KG1 (cell line): ENCODE measurements at regions not wholly inside any gene's neighbourhood (a gene's known extent, or its start where the extent isn't known, plus 50 kb on each side); places are given as distances from the start of the nearest gene placed in this dataset.

ENCODE experiments used
- DNase-seq: peaks from one replicate; lab custom pipeline; 2025; lab: John Stamatoyannopoulos, UW

- DNase-seq, result no peak
Observed at GRCh38 chr3:139732729-139733128, 55.0 kb upstream of the NMNAT3 start.

GRCh38 chr3:139729300-139729699 lies 51.5 kb upstream of the NMNAT3 start:
- no peak for DNase-seq

GRCh38 chr3:139728414-139728813 lies 50.6 kb upstream of the NMNAT3 start:
- no peak for DNase-seq
